GM18951 (cell line): ENCODE measurements at regions not wholly inside any gene's neighbourhood (a gene's known extent, or its start where the extent isn't known, plus 50 kb on each side); places are given as distances from the start of the nearest gene placed in this dataset.

Experiments
- POLR2A ChIP-seq: IDR thresholded peaks from 4 replicates; pipeline ENCODE4 v1.6.1; 2011; ENCODE audit warnings: mild to moderate bottlenecking; ENCODE audit not compliant: insufficient read length, insufficient read depth; ENCODE audit errors: extremely low read depth
- in situ Hi-C: fragments of 300-500 bp; cut with MboI; formaldehyde crosslinking; loops from one replicate; pipeline ENCODE4 v1.12.0; 2022; ENCODE audit warnings: low sequenced_read_pairs, mixed read lengths, inconsistent platforms; ENCODE audit not compliant: unreplicated experiment

- TF ChIP-seq POLR2A: no peak
- in situ Hi-C loops: no loop called here
Measured at GRCh38 chr10:78274491-78274890, 240.8 kb downstream of the RPS24 start.

- no peak for TF ChIP-seq POLR2A
- in situ Hi-C loops: no loop called here
Measured at GRCh38 chr10:78276139-78276538, 242.5 kb downstream of the RPS24 start.

- no peak for TF ChIP-seq POLR2A
- in situ Hi-C loops: no loop called here
Measured at GRCh38 chr10:78277314-78278057, 243.8 kb downstream of the RPS24 start.

- in situ Hi-C loops: no loop called here
- no peak for TF ChIP-seq POLR2A
Measured at GRCh38 chr10:78278058-78278404, 244.4 kb downstream of the RPS24 start.

- TF ChIP-seq POLR2A: no peak
- in situ Hi-C loops: no loop called here
Measured at GRCh38 chr10:78279756-78280155, 246.1 kb downstream of the RPS24 start.

- no peak for TF ChIP-seq POLR2A
- in situ Hi-C loops: no loop called here
Measured at GRCh38 chr10:78280604-78281003, 246.9 kb downstream of the RPS24 start.

- in situ Hi-C loops: no loop called here
- no peak for TF ChIP-seq POLR2A
Measured at GRCh38 chr10:78281627-78282026, 248.0 kb downstream of the RPS24 start.

GRCh38 chr10:78283069-78283682, 249.5 kb downstream of the RPS24 start:
- TF ChIP-seq POLR2A: no peak
- in situ Hi-C loops: no loop called here

GRCh38 chr10:78284381-78284780, 250.7 kb downstream of the RPS24 start:
- in situ Hi-C loops: no loop called here
- no peak for TF ChIP-seq POLR2A

GRCh38 chr10:78285226-78285625, 251.6 kb downstream of the RPS24 start:
- in situ Hi-C loops: no loop called here
- no peak for TF ChIP-seq POLR2A

- no peak for TF ChIP-seq POLR2A
- in situ Hi-C loops: no loop called here
Measured at GRCh38 chr10:78286186-78286585, 252.5 kb downstream of the RPS24 start.

GRCh38 chr10:78286668-78287067, 253.0 kb downstream of the RPS24 start:
- TF ChIP-seq POLR2A: no peak
- in situ Hi-C loops: no loop called here

GRCh38 chr10:78287618-78288017, 254.0 kb downstream of the RPS24 start:
- in situ Hi-C loops: no loop called here
- no peak for TF ChIP-seq POLR2A

GRCh38 chr10:78288663-78289062, 255.0 kb downstream of the RPS24 start:
- in situ Hi-C loops: no loop called here
- no peak for TF ChIP-seq POLR2A

GRCh38 chr10:78290131-78290750, 256.6 kb downstream of the RPS24 start:
- TF ChIP-seq POLR2A: no peak
- in situ Hi-C loops: no loop called here

GRCh38 chr10:78291722-78292121, 258.1 kb downstream of the RPS24 start:
- in situ Hi-C loops: no loop called here

More at GRCh38 chr10:78291722-78292121, 258.1 kb downstream of the RPS24 start:
- TF ChIP-seq POLR2A: no peak
